H9 (cell line): ENCODE measurements at regions not wholly inside any gene's neighbourhood (a gene's known extent, or its start where the extent isn't known, plus 50 kb on each side); places are given as distances from the start of the nearest gene placed in this dataset.

Experiments used
- DNase-seq: peaks from one replicate; pipeline ENCODE4 v3.0.0-alpha.2; 2017
- H2AFZ ChIP-seq: one replicate; pipeline ENCODE4 v1.6.1; 2013; ENCODE audit warnings: mild to moderate bottlenecking, low read length, control low read depth, moderate library complexity
- H2AK5ac ChIP-seq: 2 replicates; pipeline ENCODE4 v1.6.1; 2013; ENCODE audit warnings: low read length, control low read depth, mixed read lengths; ENCODE audit not compliant: insufficient read length
- H2BK120ac ChIP-seq: one replicate; pipeline ENCODE4 v1.6.1; 2013; ENCODE audit warnings: low read depth, mild to moderate bottlenecking, low read length, control low read depth, inconsistent platforms; ENCODE audit not compliant: poor library complexity, severe bottlenecking
- H2BK12ac ChIP-seq: 2 replicates; pipeline ENCODE4 v1.6.1; 2013; ENCODE audit warnings: low read length, control low read depth, mixed read lengths, low read depth; ENCODE audit not compliant: insufficient read length
- H2BK15ac ChIP-seq: 2 replicates; pipeline ENCODE4 v1.6.1; 2013; ENCODE audit warnings: low read depth, low read length, control low read depth
- H2BK20ac ChIP-seq: one replicate; pipeline ENCODE4 v1.6.1; 2013; ENCODE audit warnings: low read depth, mild to moderate bottlenecking, low read length, control low read depth, inconsistent platforms; ENCODE audit not compliant: poor library complexity, severe bottlenecking
- H2BK5ac ChIP-seq: 2 replicates; pipeline ENCODE4 v1.6.1; 2013; ENCODE audit warnings: low read length, control low read depth, mixed read lengths; ENCODE audit not compliant: insufficient read length
- H3K14ac ChIP-seq: 2 replicates; pipeline ENCODE4 v1.6.1; 2013; ENCODE audit warnings: low read length, control low read depth; ENCODE audit not compliant: insufficient read depth
- H3K18ac ChIP-seq: 2 replicates; pipeline ENCODE4 v1.6.1; 2013; ENCODE audit warnings: low read depth, mild to moderate bottlenecking, mixed read lengths, low read length, control low read depth; ENCODE audit not compliant: insufficient read length
- H3K23ac ChIP-seq: 2 replicates; pipeline ENCODE4 v1.6.1; 2013; ENCODE audit warnings: low read length, control low read depth, mixed read lengths, low read depth; ENCODE audit not compliant: insufficient read length
- H3K23me2 ChIP-seq: 2 replicates; pipeline ENCODE4 v1.6.1; 2013; ENCODE audit warnings: low read depth, mild to moderate bottlenecking, mixed read lengths, low read length, control low read depth; ENCODE audit not compliant: insufficient read length, poor library complexity, severe bottlenecking
- H3K27ac ChIP-seq: 2 replicates; pipeline ENCODE4 v1.5.1; 2013; ENCODE audit warnings: low read length, control low read depth, mixed read lengths, low read depth; ENCODE audit not compliant: insufficient read length
- H3K27me3 ChIP-seq: 2 replicates; pipeline ENCODE4 v1.6.1; 2013; ENCODE audit warnings: low read length, control low read depth, inconsistent platforms; ENCODE audit not compliant: insufficient read depth
- H3K4ac ChIP-seq: 2 replicates; pipeline ENCODE4 v1.6.1; 2013; ENCODE audit warnings: low read depth, mild to moderate bottlenecking, control low read depth, inconsistent platforms, low read length, moderate library complexity
- H3K4me1 ChIP-seq: 2 replicates; pipeline ENCODE4 v1.6.1; 2013; ENCODE audit warnings: low read length, control low read depth, inconsistent platforms; ENCODE audit not compliant: insufficient read depth
- H3K4me2 ChIP-seq: 2 replicates; pipeline ENCODE4 v1.6.1; 2013; ENCODE audit warnings: low read length, control low read depth, mixed read lengths; ENCODE audit not compliant: insufficient read length, insufficient read depth
- H3K56ac ChIP-seq: 2 replicates; pipeline ENCODE4 v1.6.1; 2013; ENCODE audit warnings: low read depth, mild to moderate bottlenecking, mixed read lengths, low read length, control low read depth; ENCODE audit not compliant: insufficient read length
- H3K79me1 ChIP-seq: 2 replicates; pipeline ENCODE4 v1.6.1; 2013; ENCODE audit warnings: low read depth, mild to moderate bottlenecking, moderate library complexity, low read length, control low read depth, inconsistent platforms; ENCODE audit not compliant: insufficient read depth, poor library complexity, severe bottlenecking
- H3K79me2 ChIP-seq: 2 replicates; pipeline ENCODE4 v1.6.1; 2013; ENCODE audit warnings: low read length, control low read depth, inconsistent platforms; ENCODE audit not compliant: insufficient read depth
- H3K9ac ChIP-seq: 2 replicates; pipeline ENCODE4 v1.6.1; 2013; ENCODE audit warnings: low read length, control low read depth, mixed read lengths; ENCODE audit not compliant: insufficient read length; ENCODE audit errors: extremely low read depth
- H3K9me3 ChIP-seq: one replicate; pipeline ENCODE4 v1.6.1; 2013; ENCODE audit warnings: low read depth, low read length, inconsistent platforms; ENCODE audit not compliant: control insufficient read depth
- H3T11ph ChIP-seq: one replicate; pipeline ENCODE4 v1.6.1; 2013; ENCODE audit warnings: mild to moderate bottlenecking, low read length, control low read depth, inconsistent platforms
- H4K20me1 ChIP-seq: one replicate; pipeline ENCODE4 v1.6.1; 2013; ENCODE audit not compliant: control insufficient read depth, insufficient read length, insufficient read depth
- H4K5ac ChIP-seq: 2 replicates; pipeline ENCODE4 v1.6.1; 2013; ENCODE audit warnings: low read depth, mild to moderate bottlenecking, mixed read lengths, low read length, control low read depth; ENCODE audit not compliant: insufficient read length
- H4K8ac ChIP-seq: replicated peaks from 2 replicates; pipeline ENCODE4 v1.6.1; 2013; ENCODE audit warnings: low read length, control low read depth, mixed read lengths, low read depth; ENCODE audit not compliant: insufficient read length
- H4K91ac ChIP-seq: 2 replicates; pipeline ENCODE4 v1.6.1; 2013; ENCODE audit warnings: low read depth, mild to moderate bottlenecking, moderate library complexity, mixed read lengths, low read length, control low read depth; ENCODE audit not compliant: insufficient read length
- H3K27ac Mint-ChIP-seq, 3 experiments: 2 replicates in 2 of 3; 3 replicates in 1 of 3; pipeline ENCODE4 v1.8.0; 2020 to 2021; ENCODE audit warnings: mixed read lengths in 3 of 3, mild to moderate bottlenecking in 1 of 3, moderate library complexity in 1 of 3
- H3K27me3 Mint-ChIP-seq: 2 replicates; pipeline ENCODE4 v1.8.0; 2021; ENCODE audit warnings: low read depth, mild to moderate bottlenecking, moderate library complexity, mixed read lengths
- H3K36me3 Mint-ChIP-seq, 3 experiments: 2 replicates in 2 of 3; 3 replicates in 1 of 3; pipeline ENCODE4 v1.8.0; 2020 to 2021; ENCODE audit warnings: low read depth in 3 of 3, mixed read lengths in 3 of 3; ENCODE audit not compliant: insufficient read depth in 1 of 3
- H3K4me1 Mint-ChIP-seq, 2 experiments: 2 replicates each; pipeline ENCODE4 v1.8.0; 2020; ENCODE audit warnings: mixed read lengths in 2 of 2
- H3K4me3 Mint-ChIP-seq, 2 experiments: 2 replicates in 1 of 2; 3 replicates in 1 of 2; pipeline ENCODE4 v1.8.0; 2020 to 2021; ENCODE audit warnings: mild to moderate bottlenecking in 2 of 2, mixed read lengths in 2 of 2, moderate library complexity in 1 of 2
- H3K9me3 Mint-ChIP-seq, 2 experiments: 2 replicates in 1 of 2; 3 replicates in 1 of 2; pipeline ENCODE4 v1.8.0; 2020; ENCODE audit warnings: mild to moderate bottlenecking in 2 of 2, mixed read lengths in 2 of 2, moderate library complexity in 1 of 2
- WGBS: extraction: QIAGEN DNeasy Blood & Tissue Kit; methylation state at CpG from one replicate; pipeline ENCODE4 v1.1.7; 2013; ENCODE audit warnings: missing lambda C conversion rate, low lambda C conversion rate, mixed read lengths; ENCODE audit not compliant: insufficient read length; ENCODE audit errors: extremely low coverage; 5-methylcytosine and 5-hydroxymethylcytosine counted together
- TF ChIP-seq, protein P1 (sequence below): fragments of 200-600 bp; sonication (generic); conservative IDR thresholded peaks from 3 replicates; pipeline ENCODE4 v1.8.0; 2021; ENCODE audit warnings: antibody characterized with exemption, mild to moderate bottlenecking

DNA sequence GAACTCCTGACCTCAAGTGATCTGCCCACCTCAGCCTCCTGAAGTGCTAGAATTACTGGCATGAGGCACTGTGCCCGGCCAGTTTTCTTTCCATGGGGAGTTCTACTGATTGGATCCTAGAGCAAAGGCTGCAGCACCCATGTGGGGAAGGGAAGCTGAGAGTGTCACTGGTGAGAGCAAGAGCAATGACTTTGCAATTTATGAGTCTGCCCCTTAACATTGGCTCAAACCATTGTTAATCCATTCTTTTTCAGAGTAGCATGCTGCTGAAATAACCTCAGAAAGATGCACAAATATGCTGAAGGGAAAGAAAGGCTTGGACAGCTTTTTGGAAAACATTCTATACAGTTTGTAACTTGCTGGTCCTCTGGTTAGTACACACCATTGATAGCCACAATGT is 116.4 kb upstream of the PPARGC1A start:
- H2BK20ac ChIP-seq = no peak overlapping the region
- H3K4me2 ChIP-seq = no peak overlapping the region
- H3K36me3 Mint-ChIP-seq = no peaks in the 10 kb centered on the region

More for the DNA sequence above, 116.4 kb upstream of the PPARGC1A start:
- Histone ChIP-seq H3K23me2 (no peaks in the 10 kb centered on the region), H4K8ac (no peak overlapping the region), H3K27me3 (no peaks in the 10 kb centered on the region), H2AK5ac (no peak overlapping the region), H3K27ac (no peak overlapping the region), H2BK5ac (no peak overlapping the region), H3K14ac (no peak overlapping the region), H3K9ac (no peak overlapping the region), H3K23ac (no peak overlapping the region), H3K79me1 (no peaks in the 10 kb centered on the region), H4K91ac (no peak overlapping the region), H3K56ac (no peak overlapping the region), H4K20me1 (no peaks in the 10 kb centered on the region), H3K9me3 (no peaks in the 10 kb centered on the region), H2BK15ac (no peak overlapping the region), H3K18ac (no peak overlapping the region), H2BK120ac (no peak overlapping the region), H3T11ph (no peak overlapping the region), H2BK12ac (no peak overlapping the region), H3K4ac (no peak overlapping the region), H3K79me2 (no peaks in the 10 kb centered on the region), H3K4me1 (peaks cover 10% of the 10 kb centered on the region), H2AFZ (no peak overlapping the region), H4K5ac (no peak overlapping the region)
- no CpG with 5 or more reads among the region's 1 CpG for WGBS
- peaks cover 34 to 40% of the 10 kb centered on the region in 2 experiments for H3K4me1 Mint-ChIP-seq
- H3K9me3 Mint-ChIP-seq = no peaks in the 10 kb centered on the region
- DNase-seq = no peak
- no peak overlapping the region; a peak in 1 of 7 replicates for H3K27ac Mint-ChIP-seq
- H3K4me3 Mint-ChIP-seq = no peak overlapping the region
- H3K27me3 Mint-ChIP-seq = peaks cover 2% of the 10 kb centered on the region; the same call in 1 of the 2 replicates
- TF ChIP-seq, protein P1, sequence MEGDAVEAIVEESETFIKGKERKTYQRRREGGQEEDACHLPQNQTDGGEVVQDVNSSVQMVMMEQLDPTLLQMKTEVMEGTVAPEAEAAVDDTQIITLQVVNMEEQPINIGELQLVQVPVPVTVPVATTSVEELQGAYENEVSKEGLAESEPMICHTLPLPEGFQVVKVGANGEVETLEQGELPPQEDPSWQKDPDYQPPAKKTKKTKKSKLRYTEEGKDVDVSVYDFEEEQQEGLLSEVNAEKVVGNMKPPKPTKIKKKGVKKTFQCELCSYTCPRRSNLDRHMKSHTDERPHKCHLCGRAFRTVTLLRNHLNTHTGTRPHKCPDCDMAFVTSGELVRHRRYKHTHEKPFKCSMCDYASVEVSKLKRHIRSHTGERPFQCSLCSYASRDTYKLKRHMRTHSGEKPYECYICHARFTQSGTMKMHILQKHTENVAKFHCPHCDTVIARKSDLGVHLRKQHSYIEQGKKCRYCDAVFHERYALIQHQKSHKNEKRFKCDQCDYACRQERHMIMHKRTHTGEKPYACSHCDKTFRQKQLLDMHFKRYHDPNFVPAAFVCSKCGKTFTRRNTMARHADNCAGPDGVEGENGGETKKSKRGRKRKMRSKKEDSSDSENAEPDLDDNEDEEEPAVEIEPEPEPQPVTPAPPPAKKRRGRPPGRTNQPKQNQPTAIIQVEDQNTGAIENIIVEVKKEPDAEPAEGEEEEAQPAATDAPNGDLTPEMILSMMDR = no peak
